HG03103 (cell line): ENCODE measurements at regions not wholly inside any gene's neighbourhood (a gene's known extent, or its start where the extent isn't known, plus 50 kb on each side); places are given as distances from the start of the nearest gene placed in this dataset.

Source experiments
- ATAC-seq: cut with Tn5 transposase; IDR thresholded peaks from one replicate; pipeline ENCODE4 v1.9.1; 2021; ENCODE audit warnings: low read depth; ENCODE audit not compliant: unreplicated experiment

- no peak for ATAC-seq
These were observed 89.2 kb upstream of the MYCN start for GRCh38 chr2:15851076-15851693.

- ATAC-seq: no peak
These were observed 87.5 kb upstream of the MYCN start for GRCh38 chr2:15852811-15853210.

DNA sequence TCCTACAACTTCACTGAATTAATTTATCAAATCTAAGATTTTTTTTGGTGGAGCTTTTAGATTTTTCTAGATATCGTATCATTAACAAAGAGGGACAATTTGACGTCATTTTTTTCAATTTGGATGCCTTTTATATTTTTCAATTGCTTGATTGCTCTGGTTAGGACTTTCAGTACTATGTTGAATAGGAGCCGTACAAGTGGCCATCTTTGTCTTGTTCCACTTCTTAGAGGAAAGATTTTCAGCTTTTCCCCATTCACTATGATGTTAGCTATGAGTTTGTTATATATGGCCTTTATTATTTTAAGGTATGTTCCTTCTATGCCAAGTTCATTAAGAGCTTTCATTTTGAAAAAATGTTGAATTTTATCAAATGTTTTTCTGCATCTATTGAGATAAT is 86.4 kb upstream of the MYCN start:
- ATAC-seq: no peak

- no peak for ATAC-seq
These were observed 84.5 kb upstream of the MYCN start for GRCh38 chr2:15855766-15856260.

GRCh38 chr2:15856318-15856717 is 84.0 kb upstream of the MYCN start:
- ATAC-seq: no peak

DNA sequence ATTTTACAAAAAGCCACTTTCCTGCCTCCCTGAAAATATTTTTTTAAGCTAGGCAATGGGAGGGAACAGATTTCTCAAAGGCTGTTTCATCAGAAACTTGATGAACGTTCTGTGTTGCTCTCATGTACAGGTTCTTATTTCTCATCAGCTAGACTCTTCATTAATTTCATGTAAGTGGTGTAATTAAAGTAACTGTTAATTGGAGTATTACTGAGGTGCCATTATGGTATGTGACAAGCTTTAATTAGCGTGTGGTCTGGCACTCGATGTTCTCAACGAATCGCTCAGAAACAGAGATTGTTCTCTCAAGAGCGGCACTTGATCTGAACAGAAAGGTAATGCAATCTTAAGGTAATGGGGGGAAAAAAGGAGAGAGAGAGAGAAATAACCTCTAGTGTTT is 81.9 kb upstream of the MYCN start:
- ATAC-seq: no peak

GRCh38 chr2:15860051-15860663 is 80.2 kb upstream of the MYCN start:
- ATAC-seq: no peak

DNA sequence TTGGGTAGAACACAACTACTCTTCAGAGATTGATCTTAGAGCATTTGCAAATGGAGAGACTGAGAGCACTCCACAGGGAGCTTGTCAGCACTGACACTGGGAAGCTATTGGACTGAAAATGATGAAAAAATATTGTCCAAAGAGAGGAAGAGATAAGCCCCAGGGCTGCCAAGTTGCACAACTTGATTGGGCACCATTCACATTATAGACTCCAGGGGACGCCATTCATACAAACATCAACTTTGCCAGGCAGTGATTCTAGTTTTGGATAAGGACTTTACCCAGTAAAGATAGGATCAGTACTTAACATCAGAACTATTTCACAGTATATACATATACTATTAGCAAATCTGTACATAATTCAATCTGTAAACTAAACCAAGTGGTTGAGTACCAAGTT is 79.6 kb upstream of the MYCN start:
- ATAC-seq: no peak

DNA sequence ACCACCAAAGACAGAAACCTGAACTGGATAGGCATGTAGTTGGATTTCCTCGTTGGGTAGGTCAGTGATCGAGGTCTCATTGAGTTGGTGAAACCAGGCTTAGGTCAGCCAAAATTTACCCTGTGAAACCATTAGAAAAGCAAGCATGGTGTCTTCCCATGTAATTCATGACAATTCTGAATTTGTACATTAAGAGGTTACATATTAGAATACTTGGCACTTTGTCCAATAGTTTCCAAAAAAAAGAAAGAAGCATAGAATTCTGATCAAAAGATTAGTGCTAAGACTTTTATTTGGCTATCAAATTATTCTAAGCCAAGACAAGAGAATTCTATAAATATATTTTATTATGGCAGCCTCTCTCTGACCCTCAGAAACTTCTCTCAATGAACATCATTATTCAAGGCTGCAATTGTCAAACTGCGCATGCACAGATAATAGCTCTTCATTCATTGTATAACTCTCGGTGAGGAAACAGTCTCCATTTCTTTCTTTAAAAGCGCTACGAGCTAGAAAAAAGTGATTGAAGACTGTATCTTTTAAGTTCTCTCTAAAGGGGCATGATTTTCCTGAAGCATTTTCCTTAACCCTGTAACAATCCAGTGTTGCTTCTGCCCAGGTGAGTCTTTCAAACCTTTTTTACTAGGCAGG is 79.1 kb upstream of the MYCN start:
- no peak for ATAC-seq

- ATAC-seq: no peak
These were observed 78.5 kb upstream of the MYCN start for GRCh38 chr2:15861898-15862297.

DNA sequence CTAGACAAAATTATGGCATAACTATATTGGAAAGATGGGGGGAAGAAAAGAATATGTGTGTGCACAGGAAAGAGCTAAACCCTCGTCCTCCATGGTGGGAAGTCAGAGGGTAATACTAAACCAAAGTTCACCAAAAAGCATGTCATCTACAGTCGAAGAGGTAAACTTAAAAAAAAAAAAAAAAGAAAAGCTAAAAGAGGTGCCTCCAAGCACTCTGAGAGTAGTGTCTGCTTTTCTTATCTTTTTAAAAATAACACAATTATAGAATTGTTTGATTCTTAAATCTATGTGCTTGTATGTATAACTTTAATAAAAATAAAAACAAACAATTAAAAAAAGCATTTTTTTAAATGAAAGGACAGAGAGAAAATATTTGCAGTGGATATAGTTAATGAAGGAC is 77.3 kb upstream of the MYCN start:
- no peak for ATAC-seq

- ATAC-seq: no peak
These were observed 76.7 kb upstream of the MYCN start for GRCh38 chr2:15863494-15864175.

DNA sequence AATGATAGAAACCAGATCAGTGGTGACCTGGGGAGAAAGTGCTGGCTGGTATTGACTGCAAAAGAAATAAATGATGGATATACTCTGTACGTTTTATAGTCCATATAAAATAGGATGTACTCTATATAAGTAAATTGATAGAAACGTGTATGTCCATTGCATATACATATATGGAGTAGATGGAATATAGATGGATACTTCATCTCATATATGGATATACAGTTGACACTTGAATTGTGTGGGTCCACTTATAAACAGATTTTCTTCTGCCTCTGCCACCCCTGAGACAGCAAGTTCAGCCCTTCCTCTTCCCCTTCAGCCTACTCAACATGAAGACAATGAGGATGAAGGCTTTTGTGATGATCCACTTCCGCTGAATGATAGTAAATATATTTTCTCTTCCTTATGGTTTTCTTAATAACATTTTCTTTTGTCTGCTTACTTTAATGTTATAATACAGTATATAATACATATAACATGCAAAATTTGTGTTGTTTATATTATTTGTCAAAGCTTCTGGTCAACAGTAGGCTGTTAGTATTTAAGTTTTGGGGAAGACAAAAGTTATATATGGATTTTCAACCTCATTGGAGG is 76.1 kb upstream of the MYCN start:
- ATAC-seq: no peak

- no peak for ATAC-seq
These were observed 74.4 kb upstream of the MYCN start for GRCh38 chr2:15865923-15866322.

DNA sequence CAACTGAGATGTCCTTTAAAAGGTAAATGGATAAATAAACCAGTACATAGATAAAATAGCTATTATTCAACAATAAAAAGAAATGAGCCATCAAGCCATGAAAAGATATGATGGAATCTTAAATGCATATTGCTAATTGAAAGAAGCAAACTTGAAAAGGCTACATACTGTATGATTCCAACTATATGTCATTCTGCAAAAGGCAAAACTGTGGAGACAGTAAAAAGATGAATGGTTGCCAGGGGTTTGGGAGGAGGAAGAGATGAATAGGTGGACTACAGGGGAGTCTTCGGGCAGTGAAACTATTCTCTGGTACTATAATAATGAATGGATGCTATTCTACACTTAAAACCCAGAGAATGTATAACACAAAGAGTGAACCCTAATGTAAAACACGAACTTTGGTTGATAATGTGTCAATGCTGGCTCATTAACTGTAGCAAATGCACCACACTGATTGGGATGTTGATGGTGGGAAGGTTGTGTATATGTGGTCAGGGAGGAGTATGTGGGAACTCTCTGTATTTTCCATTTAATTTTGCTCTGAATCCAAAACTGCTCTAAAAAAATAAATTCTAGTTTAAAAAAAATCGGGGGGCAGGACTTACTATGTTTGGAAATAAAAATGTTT is 73.7 kb upstream of the MYCN start:
- ATAC-seq: no peak

- ATAC-seq: no peak
These were observed 72.9 kb upstream of the MYCN start for GRCh38 chr2:15867194-15868171.

GRCh38 chr2:15868186-15868585 is 72.2 kb upstream of the MYCN start:
- no peak for ATAC-seq

DNA sequence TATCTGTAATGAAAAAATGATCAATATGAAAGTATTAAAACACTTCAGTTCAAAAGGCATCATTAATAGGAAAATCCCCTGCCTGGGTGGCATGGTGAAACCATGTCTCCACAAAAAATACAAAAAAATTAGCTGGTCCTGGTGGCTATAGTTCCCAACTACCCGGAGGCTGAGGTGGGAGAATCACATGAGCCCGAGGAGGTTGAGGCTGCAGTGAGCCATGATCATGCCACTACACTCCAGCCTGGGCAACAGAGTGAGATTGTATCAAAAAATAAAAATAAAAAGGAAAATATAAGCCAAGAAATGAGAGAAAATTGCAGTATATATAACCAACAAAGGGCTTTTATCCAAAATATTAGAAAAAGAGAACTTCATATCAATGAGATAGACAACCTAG is 71.6 kb upstream of the MYCN start:
- no peak for ATAC-seq

GRCh38 chr2:15869396-15869795 is 71.0 kb upstream of the MYCN start:
- ATAC-seq: no peak

GRCh38 chr2:15869871-15870270 is 70.5 kb upstream of the MYCN start:
- ATAC-seq: no peak
